ENCODE measurements at regions not wholly inside any gene's neighbourhood (a gene's known extent, or its start where the extent isn't known, plus 50 kb on each side); places are given as distances from the start of the nearest gene placed in this dataset.

GRCh38 chr6:128757961-128758360 lies 125.0 kb upstream of the LAMA2 start:
- TF ChIP-seq, protein P1, sequence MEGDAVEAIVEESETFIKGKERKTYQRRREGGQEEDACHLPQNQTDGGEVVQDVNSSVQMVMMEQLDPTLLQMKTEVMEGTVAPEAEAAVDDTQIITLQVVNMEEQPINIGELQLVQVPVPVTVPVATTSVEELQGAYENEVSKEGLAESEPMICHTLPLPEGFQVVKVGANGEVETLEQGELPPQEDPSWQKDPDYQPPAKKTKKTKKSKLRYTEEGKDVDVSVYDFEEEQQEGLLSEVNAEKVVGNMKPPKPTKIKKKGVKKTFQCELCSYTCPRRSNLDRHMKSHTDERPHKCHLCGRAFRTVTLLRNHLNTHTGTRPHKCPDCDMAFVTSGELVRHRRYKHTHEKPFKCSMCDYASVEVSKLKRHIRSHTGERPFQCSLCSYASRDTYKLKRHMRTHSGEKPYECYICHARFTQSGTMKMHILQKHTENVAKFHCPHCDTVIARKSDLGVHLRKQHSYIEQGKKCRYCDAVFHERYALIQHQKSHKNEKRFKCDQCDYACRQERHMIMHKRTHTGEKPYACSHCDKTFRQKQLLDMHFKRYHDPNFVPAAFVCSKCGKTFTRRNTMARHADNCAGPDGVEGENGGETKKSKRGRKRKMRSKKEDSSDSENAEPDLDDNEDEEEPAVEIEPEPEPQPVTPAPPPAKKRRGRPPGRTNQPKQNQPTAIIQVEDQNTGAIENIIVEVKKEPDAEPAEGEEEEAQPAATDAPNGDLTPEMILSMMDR (IDR thresholded peaks at IDR 0.05), result no peak
- no peak for TF ChIP-seq POLR2AphosphoS5 (IDR thresholded peaks at IDR 0.05)
- TF ChIP-seq EP300 (IDR thresholded peaks at IDR 0.05; ENCODE audit: low read depth), result no peak
- TF ChIP-seq POLR2A (IDR thresholded peaks at IDR 0.05), result no peak

All from transverse colon (tissue), 4 donors.